H7 (cell line): ENCODE measurements at regions not wholly inside any gene's neighbourhood (a gene's known extent, or its start where the extent isn't known, plus 50 kb on each side); places are given as distances from the start of the nearest gene placed in this dataset.
"Not testable (repeated sequence)": the region's sequence is repeated elsewhere in the genome, so short reads cannot be mapped to it uniquely, and the experiment has no call there.

Experiments used
- DNase-seq: peaks from one replicate; pipeline ENCODE4 v3.0.0; 2012
- H3K27me3 ChIP-seq: 2 replicates; pipeline ENCODE4 v1.6.0; 2011; ENCODE audit warnings: mild to moderate bottlenecking, low read length; ENCODE audit not compliant: control insufficient read depth, insufficient read depth
- H3K36me3 ChIP-seq: replicated peaks from 2 replicates; pipeline ENCODE4 v1.5.1; 2011; ENCODE audit warnings: low read length; ENCODE audit not compliant: control insufficient read depth, insufficient read depth
- H3K4me3 ChIP-seq: 2 replicates; pipeline ENCODE4 v1.5.1; 2011; ENCODE audit warnings: low read depth, mild to moderate bottlenecking, control low read depth, low read length, moderate library complexity; ENCODE audit not compliant: insufficient read depth

DNA sequence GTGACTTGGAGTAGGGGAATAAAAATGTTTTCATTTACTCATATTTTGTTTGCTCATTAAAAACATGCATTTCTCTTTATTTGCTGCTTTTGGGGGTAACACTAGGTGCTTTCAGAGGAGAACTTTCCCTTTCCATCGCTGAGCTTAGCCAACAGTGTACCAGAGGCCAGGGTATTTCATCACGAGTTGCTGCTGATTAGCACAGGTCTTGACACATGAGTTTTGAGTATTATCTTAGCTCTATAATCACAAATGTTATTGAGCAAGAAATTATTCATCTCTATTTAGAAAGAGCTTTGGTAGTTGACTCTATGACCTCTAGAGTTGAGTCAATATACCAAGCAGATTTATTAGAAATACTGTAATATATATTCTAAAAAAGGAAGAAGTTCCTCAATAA lies 375.9 kb downstream of the NXPH1 start:
- no peak overlapping the region for H3K4me3 ChIP-seq
- DNase-seq: no peak
- no peaks in the 10 kb centered on the region for H3K27me3 ChIP-seq
- no peaks in the 10 kb centered on the region for H3K36me3 ChIP-seq

DNA sequence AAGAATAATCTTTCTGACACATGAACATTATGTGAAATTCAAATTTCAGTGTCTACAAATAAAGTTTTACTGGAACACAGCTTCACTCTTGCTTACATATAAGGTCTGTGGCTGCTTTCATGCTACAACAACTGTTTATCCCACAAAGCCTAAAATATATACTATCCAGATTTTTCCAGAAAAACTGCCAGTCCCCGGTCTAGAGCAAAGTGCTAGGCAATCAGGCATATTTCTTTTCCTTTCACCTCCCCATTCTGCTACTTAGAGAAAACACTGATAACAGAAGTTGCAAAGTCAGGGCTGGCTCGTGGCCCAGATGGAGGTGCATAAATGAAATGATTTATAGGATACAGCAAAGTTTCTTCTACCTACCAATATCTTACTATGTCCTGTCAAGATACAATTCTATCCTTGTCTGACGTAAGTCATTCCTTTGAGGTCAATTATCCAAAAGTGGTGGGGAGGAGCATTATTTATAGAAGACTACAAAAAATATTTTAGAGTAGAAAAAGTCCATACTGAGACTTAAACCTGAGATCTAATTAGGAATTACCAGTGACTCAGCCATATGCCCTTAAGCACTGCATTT lies 384.1 kb downstream of the NXPH1 start:
- H3K27me3 ChIP-seq: no peaks in the 10 kb centered on the region

DNA sequence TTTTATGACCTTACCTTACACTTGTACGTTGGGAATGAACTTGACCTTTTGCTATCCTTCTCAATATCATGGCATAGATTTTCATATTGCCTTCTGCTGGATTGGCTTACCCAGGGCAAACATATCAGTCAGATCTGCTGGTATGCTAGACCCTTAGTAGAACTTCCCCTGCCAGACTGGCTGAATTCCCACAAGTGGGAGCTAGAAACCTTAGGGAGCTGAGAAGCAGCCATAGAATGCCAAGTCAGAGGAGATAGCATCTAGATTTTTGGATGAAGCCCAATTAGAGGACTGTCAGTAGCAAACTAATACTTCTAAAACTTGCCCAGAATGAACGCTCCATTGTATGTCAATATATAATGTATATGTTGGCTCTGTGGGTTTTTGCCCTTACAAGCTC lies 385.0 kb downstream of the NXPH1 start:
- Histone ChIP-seq H3K27me3 (no peaks in the 10 kb centered on the region), H3K36me3 (no peaks in the 10 kb centered on the region), H3K4me3 (no peak overlapping the region)
- DNase-seq: no peak

More for the DNA sequence above, 384.1 kb downstream of the NXPH1 start:
- Histone ChIP-seq H3K4me3 (no peak overlapping the region), H3K36me3 (no peaks in the 10 kb centered on the region)
- DNase-seq: no peak

DNA sequence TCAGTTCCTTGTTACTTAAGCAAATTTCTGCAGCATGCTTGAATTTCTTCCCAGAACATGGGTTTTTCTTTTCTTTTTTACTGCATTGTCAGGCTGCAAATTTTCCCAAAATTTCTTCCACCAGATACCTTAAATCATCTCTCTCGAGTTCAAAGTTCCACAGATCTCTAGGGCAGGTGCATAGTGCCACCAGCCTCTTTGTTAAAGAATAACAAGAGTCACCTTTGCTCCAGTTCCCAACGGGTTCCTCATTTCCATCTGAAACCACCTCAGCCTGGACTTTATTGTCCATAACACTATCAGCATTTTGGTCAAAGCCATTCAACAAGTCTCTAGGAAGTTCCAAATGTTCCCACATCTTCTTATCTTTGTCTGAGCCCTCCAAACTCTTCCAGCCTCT lies 389.2 kb downstream of the NXPH1 start:
- no peaks in the 10 kb centered on the region for H3K36me3 ChIP-seq

DNA sequence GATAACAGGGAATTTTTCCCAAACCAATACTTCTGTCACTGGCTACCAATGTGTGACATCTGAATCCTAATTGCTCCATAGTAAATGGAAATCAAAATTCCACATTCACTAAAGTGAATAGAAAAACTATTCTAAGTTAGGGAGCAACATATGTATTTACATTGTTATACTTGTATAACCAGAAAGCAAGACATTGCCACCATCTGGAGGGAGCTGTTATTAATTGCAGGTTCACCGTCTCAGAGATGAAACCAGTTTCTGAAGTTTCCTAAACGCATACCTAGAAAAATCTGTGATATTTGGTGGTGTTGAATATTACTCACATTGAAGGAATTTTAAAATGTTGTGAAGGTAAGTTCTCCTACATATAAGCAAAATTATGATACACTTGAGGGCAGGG lies 390.1 kb downstream of the NXPH1 start:
- Histone ChIP-seq H3K4me3 (no peak overlapping the region), H3K27me3 (no peaks in the 10 kb centered on the region), H3K36me3 (no peaks in the 10 kb centered on the region)
- DNase-seq: no peak

More for the DNA sequence above, 389.2 kb downstream of the NXPH1 start:
- DNase-seq: no peak
- H3K27me3 ChIP-seq: no peaks in the 10 kb centered on the region
- H3K4me3 ChIP-seq: no peak overlapping the region

DNA sequence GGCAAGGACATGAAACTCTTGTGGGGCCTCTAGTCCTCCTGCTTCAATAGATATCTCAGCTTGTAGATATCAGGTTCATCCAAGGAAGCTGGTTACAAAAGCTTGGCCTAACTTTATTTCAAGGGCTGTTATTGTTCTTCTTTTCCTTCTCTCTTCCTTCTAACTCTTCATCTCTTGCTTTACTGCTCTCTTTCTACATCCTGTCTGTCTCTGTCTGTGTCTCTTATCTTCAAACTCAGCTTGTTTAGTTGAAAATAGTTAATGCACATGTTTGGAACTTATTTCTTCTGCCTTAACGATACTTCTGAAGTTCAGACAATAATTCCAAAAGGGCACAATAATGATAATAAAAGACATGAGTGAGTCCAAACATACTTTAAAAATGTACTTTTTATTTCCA lies 393.9 kb downstream of the NXPH1 start:
- Histone ChIP-seq H3K27me3 (no peaks in the 10 kb centered on the region), H3K36me3 (no peaks in the 10 kb centered on the region), H3K4me3 (no peak overlapping the region)
- no peak for DNase-seq

DNA sequence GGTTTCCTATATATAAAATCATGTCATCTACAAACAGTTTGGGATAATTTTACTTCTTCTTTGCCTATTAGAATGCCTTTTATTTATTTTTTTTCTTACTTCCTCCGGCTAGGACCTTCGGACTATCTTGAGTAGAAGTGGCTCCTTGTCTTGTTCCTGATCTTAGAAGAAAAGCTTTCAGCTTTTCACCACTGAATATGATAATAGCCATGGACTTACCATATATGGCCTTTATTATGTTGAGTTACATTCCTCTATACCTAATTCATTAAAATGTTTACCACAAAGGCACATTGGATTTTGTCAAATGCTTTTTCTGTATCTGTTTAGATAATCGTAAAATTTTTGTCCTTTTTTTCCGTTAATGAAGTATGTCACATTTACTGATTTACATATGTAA lies 395.7 kb downstream of the NXPH1 start:
- no peak for DNase-seq
- H3K27me3 ChIP-seq: no peaks in the 10 kb centered on the region

DNA sequence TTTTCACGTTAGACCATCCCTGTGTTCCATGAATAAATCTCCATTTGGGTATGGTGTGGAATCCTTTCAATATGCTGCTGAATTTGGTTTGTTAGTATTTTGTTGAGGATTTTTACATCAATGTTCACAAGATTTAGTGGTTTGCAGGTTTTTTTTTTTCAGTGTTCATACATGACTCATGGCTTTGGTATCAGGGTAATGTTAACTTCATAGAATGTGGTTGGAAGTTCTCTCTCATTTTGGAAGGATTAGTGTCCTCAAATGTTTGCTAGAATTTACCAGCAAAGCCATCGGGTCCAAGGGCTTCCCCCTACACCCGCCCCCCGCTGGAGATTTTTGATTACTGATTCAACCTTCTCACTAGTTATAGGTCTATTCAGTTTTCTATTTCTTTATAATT lies 398.0 kb downstream of the NXPH1 start:
- H3K36me3 ChIP-seq: no peaks in the 10 kb centered on the region
- no peaks in the 10 kb centered on the region for H3K27me3 ChIP-seq
- no peak for DNase-seq
- H3K4me3 ChIP-seq: no peak overlapping the region

More for the DNA sequence above, 395.7 kb downstream of the NXPH1 start:
- no peaks in the 10 kb centered on the region for H3K36me3 ChIP-seq
- H3K4me3 ChIP-seq: no peak overlapping the region

DNA sequence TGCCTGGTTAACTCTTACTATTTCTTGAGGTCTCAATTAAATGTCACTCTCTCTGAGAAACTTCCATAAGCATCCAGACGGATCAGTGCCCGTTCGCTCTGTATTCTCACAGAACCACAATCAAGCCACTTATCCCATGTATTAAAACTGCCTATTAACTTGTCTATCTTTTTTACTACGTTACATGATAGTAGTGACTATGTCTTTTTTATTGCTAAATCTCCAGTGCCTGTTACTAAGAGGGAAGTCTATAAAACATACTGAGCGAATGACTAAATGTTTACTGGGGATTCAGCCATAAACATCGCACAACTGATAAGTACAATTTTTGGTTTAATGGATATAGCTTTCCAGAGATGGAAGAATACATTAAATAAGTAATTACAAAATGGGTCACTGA lies 399.9 kb downstream of the NXPH1 start:
- no peak overlapping the region for H3K4me3 ChIP-seq
- no peaks in the 10 kb centered on the region for H3K36me3 ChIP-seq
- H3K27me3 ChIP-seq: no peaks in the 10 kb centered on the region
- no peak for DNase-seq

DNA sequence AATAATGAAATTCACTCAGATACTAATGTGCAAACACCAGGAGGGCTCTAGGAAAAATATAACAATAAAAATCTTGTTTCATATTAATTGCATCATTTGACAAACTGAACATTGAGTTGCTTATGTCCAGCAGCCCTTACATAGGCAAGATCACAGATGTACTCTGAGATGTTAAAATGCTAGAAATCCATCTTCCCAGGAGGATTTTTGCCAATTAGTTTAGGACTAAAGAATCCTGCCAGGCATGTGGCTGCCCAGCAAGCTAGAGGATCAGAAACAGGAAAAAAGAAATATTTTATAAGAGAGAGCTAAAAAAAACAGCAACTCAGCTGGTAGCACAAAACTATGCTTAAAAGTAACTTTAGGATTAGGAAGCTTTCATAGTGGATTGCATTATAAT lies 407.8 kb downstream of the NXPH1 start:
- no peak overlapping the region for H3K4me3 ChIP-seq
- DNase-seq: no peak
- H3K36me3 ChIP-seq: no peaks in the 10 kb centered on the region
- no peaks in the 10 kb centered on the region for H3K27me3 ChIP-seq

DNA sequence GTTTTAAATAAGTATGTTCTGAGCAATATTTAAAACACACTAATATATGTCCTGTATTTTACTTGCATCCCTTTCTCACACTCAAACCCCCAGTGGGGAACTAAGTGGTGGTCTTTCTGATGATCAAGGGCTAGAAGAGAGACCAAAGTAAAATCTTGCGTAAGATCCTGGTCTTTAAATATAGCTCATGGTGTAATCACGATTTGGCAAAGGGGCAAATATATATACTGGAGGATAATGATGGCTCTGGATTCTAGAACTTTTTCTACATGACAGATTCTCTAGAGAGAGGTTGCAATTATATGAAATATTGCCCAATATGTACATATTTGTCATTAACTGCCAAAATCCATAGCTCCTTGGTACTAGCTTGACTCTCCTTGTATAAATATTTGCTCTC lies 438.3 kb downstream of the NXPH1 start:
- no peaks in the 10 kb centered on the region for H3K27me3 ChIP-seq
- DNase-seq: no peak
- H3K36me3 ChIP-seq: no peaks in the 10 kb centered on the region
- H3K4me3 ChIP-seq: no peak overlapping the region

DNA sequence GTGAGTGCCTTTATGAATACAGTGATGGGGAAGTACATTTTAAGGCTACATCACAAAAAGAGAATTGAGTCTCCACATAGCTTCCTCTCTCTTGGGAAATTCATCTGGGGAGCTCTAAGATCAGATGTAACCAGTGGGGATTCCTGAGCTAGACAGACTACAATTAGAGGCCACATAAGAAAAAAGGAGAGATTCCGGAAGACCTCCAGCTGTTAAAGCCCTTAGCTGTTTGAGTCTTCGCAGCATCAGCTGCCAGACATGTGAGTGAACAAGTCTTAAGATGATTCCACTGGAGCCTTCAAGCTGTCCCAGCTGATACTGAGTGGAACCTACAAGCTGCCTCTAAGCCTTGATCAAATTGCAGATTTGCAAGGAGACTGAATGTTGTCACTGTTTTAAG lies 448.5 kb downstream of the NXPH1 start:
- H3K4me3 ChIP-seq: no peak overlapping the region
- DNase-seq: no peak
- H3K36me3 ChIP-seq: no peaks in the 10 kb centered on the region
- H3K27me3 ChIP-seq: no peaks in the 10 kb centered on the region

DNA sequence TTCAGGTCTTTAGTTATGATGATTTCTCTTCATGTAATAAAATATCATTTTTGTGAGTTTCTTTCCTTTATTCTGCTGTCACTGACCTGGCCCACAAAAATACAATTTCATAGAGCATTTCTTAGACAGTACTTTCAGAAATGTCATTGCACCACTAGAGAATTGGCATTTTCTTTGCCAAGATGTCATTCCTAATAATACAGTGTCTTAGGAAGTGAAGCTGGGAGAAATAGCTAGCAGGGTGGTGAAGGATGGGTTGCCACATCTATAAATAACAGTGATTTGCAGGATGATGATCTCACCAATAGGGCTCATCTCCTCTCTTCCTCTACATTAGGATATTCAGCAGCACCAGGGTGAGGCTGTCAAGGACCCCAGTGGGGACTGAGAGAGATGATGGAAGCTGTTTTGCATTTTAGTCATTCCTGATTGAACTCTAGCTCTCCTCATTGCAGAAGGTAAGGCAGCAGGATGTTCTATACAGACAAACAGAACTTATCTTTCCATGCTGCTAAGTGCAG lies 452.1 kb downstream of the NXPH1 start:
- H3K4me3 ChIP-seq: no peak overlapping the region
- DNase-seq: no peak
- H3K27me3 ChIP-seq: no peaks in the 10 kb centered on the region
- H3K36me3 ChIP-seq: no peaks in the 10 kb centered on the region

DNA sequence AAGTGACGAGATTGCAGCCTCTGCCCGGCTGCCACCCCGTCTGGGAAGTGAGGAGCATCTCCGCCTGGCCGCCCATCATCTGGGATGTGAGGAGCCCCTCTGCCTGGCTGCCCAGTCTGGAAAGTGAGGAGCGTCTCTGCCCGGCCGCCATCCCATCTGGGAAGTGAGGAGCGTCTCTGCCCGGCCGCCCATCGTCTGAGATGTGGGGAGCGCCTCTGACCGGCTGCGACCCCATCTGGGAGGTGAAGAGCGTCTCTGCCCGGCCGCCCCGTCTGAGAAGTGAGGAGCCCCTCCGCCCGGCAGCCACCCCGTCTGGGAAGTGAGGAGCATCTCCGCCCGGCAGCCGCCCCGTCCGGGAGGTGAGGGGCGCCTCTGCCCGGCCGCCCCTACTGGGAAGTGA lies 456.9 kb downstream of the NXPH1 start:
- DNase-seq, H3K36me3 ChIP-seq, H3K4me3 ChIP-seq: not testable (repeated sequence)

DNA sequence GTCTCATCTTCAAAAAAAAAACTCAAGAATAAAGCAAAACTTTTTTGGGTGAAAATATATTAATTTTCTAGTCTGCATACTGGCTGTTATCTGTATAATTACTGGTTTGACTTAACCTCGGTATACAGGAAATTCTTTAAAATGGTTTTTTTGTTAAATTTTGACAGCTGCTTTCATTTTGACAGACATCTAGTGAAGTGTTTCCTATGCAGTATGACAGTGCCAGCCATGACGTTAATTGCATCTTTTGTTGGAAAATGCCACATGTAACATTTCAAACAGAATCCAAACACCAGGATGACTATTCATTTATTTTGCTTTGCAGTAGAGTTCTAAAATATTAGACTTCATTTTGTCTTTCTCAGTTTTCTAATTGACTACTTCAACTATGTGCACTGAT lies 460.4 kb downstream of the NXPH1 start:
- no peak for DNase-seq
- Histone ChIP-seq H3K27me3 (no peaks in the 10 kb centered on the region), H3K4me3 (no peak overlapping the region), H3K36me3 (no peaks in the 10 kb centered on the region)

More for the DNA sequence above, 456.9 kb downstream of the NXPH1 start:
- H3K27me3 ChIP-seq: not testable (repeated sequence)
